PC-9 (cell line): ENCODE measurements at regions not wholly inside any gene's neighbourhood (a gene's known extent, or its start where the extent isn't known, plus 50 kb on each side); places are given as distances from the start of the nearest gene placed in this dataset.

Experiments
- BruUV-seq: library from RNA; stranded (reverse); fragments of 400-500 nt; replicated peaks from 2 replicates; lab custom pipeline; 2021; lab: Mats Ljungman, UMichigan
- CTCF ChIA-PET: fragments of 300-600 bp; sonication (Branson Sonifier 250); formaldehyde crosslinking; loops from one replicate; lab custom pipeline; 2022; ENCODE audit warnings: antibody characterized with exemption; lab: Charles Lee
- POLR2A ChIA-PET: fragments of 300-600 bp; sonication (Branson Sonifier 250); formaldehyde crosslinking; loops from one replicate; lab custom pipeline; 2022; ENCODE audit warnings: antibody characterized with exemption; ENCODE audit not compliant: unreplicated experiment; lab: Charles Lee
- DNase-seq, 2 experiments: peaks; one replicate each; pipeline versions ENCODE4 v3.0.0 to v3.0.0-alpha.2; 2015 to 2022; ENCODE audit warnings: mixed read lengths in 1 of 2
- H2AFZ ChIP-seq: fragments of 200-600 bp; sonication (generic); 2 replicates; pipeline ENCODE4 v1.8.1; 2017; ENCODE audit warnings: antibody characterized with exemption
- H3F3A ChIP-seq: fragments of 200-600 bp; sonication (generic); 2 replicates; pipeline ENCODE4 v1.8.1; 2017; ENCODE audit warnings: antibody characterized with exemption, mild to moderate bottlenecking, low read depth; ENCODE audit not compliant: insufficient read depth
- H3K27ac ChIP-seq: fragments of 200-600 bp; sonication (generic); 2 replicates; pipeline ENCODE4 v1.6.1; 2016; ENCODE audit warnings: mixed run types
- H3K27me3 ChIP-seq: fragments of 200-600 bp; sonication (generic); 2 replicates; pipeline ENCODE4 v1.6.1; 2016; ENCODE audit warnings: low read depth, mixed run types; ENCODE audit not compliant: insufficient read depth
- H3K36me3 ChIP-seq: fragments of 200-600 bp; sonication (generic); 2 replicates; pipeline ENCODE4 v1.6.1; 2016; ENCODE audit warnings: low read depth, mixed run types
- H3K4me1 ChIP-seq: fragments of 200-600 bp; sonication (generic); replicated peaks from 2 replicates; pipeline ENCODE4 v1.6.1; 2016; ENCODE audit warnings: mixed run types; ENCODE audit not compliant: insufficient read depth
- H3K4me2 ChIP-seq: fragments of 200-600 bp; sonication (generic); 2 replicates; pipeline ENCODE4 v1.6.1; 2017; ENCODE audit warnings: mixed run types
- H3K4me3 ChIP-seq: fragments of 200-600 bp; sonication (generic); 2 replicates; pipeline ENCODE4 v1.6.1; 2016; ENCODE audit warnings: mixed run types
- H3K79me2 ChIP-seq: fragments of 200-600 bp; sonication (generic); 2 replicates; pipeline ENCODE4 v1.6.1; 2017; ENCODE audit warnings: low read depth, mixed run types
- H3K9me2 ChIP-seq: fragments of 200-600 bp; sonication (generic); 2 replicates; pipeline ENCODE4 v1.8.1; 2017; ENCODE audit warnings: mild to moderate bottlenecking; ENCODE audit not compliant: insufficient read depth
- H3K9me3 ChIP-seq: fragments of 200-600 bp; sonication (generic); 2 replicates; pipeline ENCODE4 v1.8.1; 2016; ENCODE audit warnings: low read depth; ENCODE audit not compliant: insufficient read depth
- H4K20me1 ChIP-seq: fragments of 200-600 bp; sonication (generic); 2 replicates; pipeline ENCODE4 v1.8.1; 2017; ENCODE audit not compliant: insufficient read depth
- CTCF ChIP-seq: fragments of 200-600 bp; sonication (generic); conservative IDR thresholded peaks from 2 replicates; pipeline ENCODE4 v1.6.1; 2017; ENCODE audit warnings: mixed run types, antibody characterized with exemption, mild to moderate bottlenecking, moderate library complexity
- EZH2 ChIP-seq: fragments of 200-600 bp; sonication (generic); IDR thresholded peaks from 2 replicates; pipeline ENCODE4 v1.8.0; 2017; ENCODE audit warnings: antibody characterized with exemption, low read depth
- intact Hi-C: fragments of 100-400 bp; cut with micrococcal nuclease; formaldehyde crosslinking; loops from one replicate; pipeline ENCODE4 v1.10.0; 2022; ENCODE audit not compliant: unreplicated experiment

- Histone ChIP-seq H3K27ac (no peak overlapping the region), H3K4me1 (no peaks in the 10 kb centered on the region), H3K27me3 (no peaks in the 10 kb centered on the region), H2AFZ (no peak overlapping the region), H4K20me1 (no peaks in the 10 kb centered on the region), H3K9me2 (no peaks in the 10 kb centered on the region), H3K4me3 (no peak overlapping the region), H3K4me2 (no peak overlapping the region), H3K9me3 (no peaks in the 10 kb centered on the region), H3K79me2 (no peaks in the 10 kb centered on the region), H3K36me3 (no peaks in the 10 kb centered on the region), H3F3A (no peaks in the 10 kb centered on the region)
- no peak for DNase-seq
- no TSS peak for BruUV-seq
- POLR2A ChIA-PET = no interaction called here
- CTCF ChIA-PET = no interaction called here
- intact Hi-C loops = no loop called here
- TF ChIP-seq CTCF = no peak
- TF ChIP-seq EZH2 = no peak
These were observed 1202.7 kb upstream of the PIK3C3 start for GRCh38 chr18:40752316-40752715.

GRCh38 chr18:40751186-40751585 lies 1203.8 kb upstream of the PIK3C3 start:
- DNase-seq = no peak
- Histone ChIP-seq H4K20me1 (no peaks in the 10 kb centered on the region), H3K4me2 (no peak overlapping the region), H2AFZ (no peak overlapping the region), H3F3A (no peaks in the 10 kb centered on the region), H3K4me1 (no peaks in the 10 kb centered on the region), H3K36me3 (no peaks in the 10 kb centered on the region), H3K9me2 (no peaks in the 10 kb centered on the region), H3K9me3 (no peaks in the 10 kb centered on the region), H3K27me3 (no peaks in the 10 kb centered on the region), H3K27ac (no peak overlapping the region), H3K4me3 (no peak overlapping the region), H3K79me2 (no peaks in the 10 kb centered on the region)
- no peak for TF ChIP-seq CTCF
- TF ChIP-seq EZH2 = no peak
- CTCF ChIA-PET = no interaction called here
- POLR2A ChIA-PET = no interaction called here
- no TSS peak for BruUV-seq
- intact Hi-C loops = loop anchor here (2.0 kb wide), 1 partner anchor 14 kb away; no protein-coding TSS in a partner anchor

GRCh38 chr18:40739029-40739428 lies 1216.0 kb upstream of the PIK3C3 start:
- POLR2A ChIA-PET = no interaction called here
- no TSS peak for BruUV-seq
- Histone ChIP-seq H3K9me2 (no peaks in the 10 kb centered on the region), H3K4me3 (no peak overlapping the region), H3K79me2 (no peaks in the 10 kb centered on the region), H3K9me3 (no peaks in the 10 kb centered on the region), H3F3A (no peaks in the 10 kb centered on the region), H3K4me1 (no peaks in the 10 kb centered on the region), H3K36me3 (no peaks in the 10 kb centered on the region), H4K20me1 (no peaks in the 10 kb centered on the region), H3K27ac (no peak overlapping the region), H2AFZ (no peak overlapping the region), H3K27me3 (no peaks in the 10 kb centered on the region), H3K4me2 (no peak overlapping the region)
- TF ChIP-seq EZH2 (no peak), CTCF (no peak)
- DNase-seq = no peak
- CTCF ChIA-PET = no interaction called here
- intact Hi-C loops = no loop called here
